ENCODE measurements at regions not wholly inside any gene's neighbourhood (a gene's known extent, or its start where the extent isn't known, plus 50 kb on each side); places are given as distances from the start of the nearest gene placed in this dataset.

- TF ChIP-seq CTCF (IDR thresholded peaks at IDR 0.05; ENCODE audit: insufficient read depth, low read length, poor library complexity, severe bottlenecking) (no peak), EZH2phosphoT487 (conservative IDR thresholded peaks at IDR 0.05; ENCODE audit: low read length) (no peak)
Measured at GRCh38 chr12:61869796-61870195, 390.4 kb upstream of the USP15 start.
